GM12878 (cell line): ENCODE measurements at regions not wholly inside any gene's neighbourhood (a gene's known extent, or its start where the extent isn't known, plus 50 kb on each side); places are given as distances from the start of the nearest gene placed in this dataset.

Experiments used
- ATAC-seq: fragments of 200-7000 bp; cut with Tn5 transposase; 3 replicates; pipeline ENCODE4 v1.9.1; 2020; ENCODE audit warnings: mild to moderate bottlenecking, moderate library complexity
- BruUV-seq: library from RNA; stranded (reverse); fragments of 400-500 nt; replicated peaks from 2 replicates; lab custom pipeline; 2021; lab: Mats Ljungman, UMichigan
- CTCF ChIA-PET: fragments of 300-600 bp; sonication (Branson Sonifier 250); formaldehyde crosslinking; extraction: SDS; loops from one replicate; lab custom pipeline; 2021; ENCODE audit warnings: inconsistent platforms; lab: Yijun Ruan, JAX
- POLR2A ChIA-PET: fragments of 350-600 bp; formaldehyde crosslinking; extraction: SDS; loops from one replicate; lab custom pipeline; 2021; ENCODE audit warnings: inconsistent platforms; lab: Charles Lee
- RAD21 ChIA-PET: fragments of 300-600 bp; sonication (Branson Sonifier 250); formaldehyde crosslinking; loops from one replicate; lab custom pipeline; 2023; ENCODE audit warnings: antibody characterized with exemption; ENCODE audit not compliant: unreplicated experiment; lab: Charles Lee
- SMC1A ChIA-PET: fragments of 300-600 bp; sonication (Branson Sonifier 250); formaldehyde crosslinking; loops from one replicate; lab custom pipeline; 2023; ENCODE audit not compliant: unreplicated experiment, uncharacterized antibody; lab: Charles Lee
- DNase-seq: peaks from one replicate; pipeline ENCODE4 v3.0.0-alpha.2; 2011; ENCODE audit warnings: low read depth, low spot score
- FAIRE-seq: peaks from 3 replicates; lab custom pipeline; 2011; peaks lifted over from hg19 to GRCh38; lab: Jason Lieb, UNC
- H2AFZ ChIP-seq: 2 replicates; pipeline ENCODE4 v1.6.0; 2011; ENCODE audit warnings: low read depth, low read length, control low read depth; ENCODE audit not compliant: control insufficient read depth
- H3K27ac ChIP-seq: 2 replicates; pipeline ENCODE4 v1.5.1; 2011; ENCODE audit warnings: control low read depth; ENCODE audit not compliant: control insufficient read depth, insufficient read depth
- H3K27me3 ChIP-seq, 2 experiments: replicated peaks in 1 of 2; 2 replicates each; pipeline versions ENCODE4 v1.6.0 to v1.6.1; 2011; ENCODE audit warnings: low read length in 1 of 2; ENCODE audit not compliant: control insufficient read depth in 2 of 2, insufficient read depth in 2 of 2
- H3K36me3 ChIP-seq, 2 experiments: 2 replicates each; pipeline ENCODE4 v1.5.1; 2011; ENCODE audit warnings: low read length in 1 of 2; ENCODE audit not compliant: control insufficient read depth in 2 of 2, insufficient read depth in 2 of 2
- H3K4me1 ChIP-seq: 2 replicates; pipeline ENCODE4 v1.6.1; 2011; ENCODE audit warnings: mild to moderate bottlenecking, low read length, moderate library complexity, mixed read lengths; ENCODE audit not compliant: control insufficient read depth, insufficient read depth
- H3K4me2 ChIP-seq: 2 replicates; pipeline ENCODE4 v1.6.0; 2011; ENCODE audit warnings: control low read depth; ENCODE audit not compliant: control insufficient read depth, insufficient read depth
- H3K4me3 ChIP-seq: fragments of 200-600 bp; sonication (generic); 2 replicates; pipeline ENCODE4 v1.5.1; 2016
- H3K79me2 ChIP-seq: 2 replicates; pipeline ENCODE4 v1.6.0; 2011; ENCODE audit warnings: low read length; ENCODE audit not compliant: control insufficient read depth, insufficient read depth
- H3K9ac ChIP-seq: 2 replicates; pipeline ENCODE4 v1.8.0; 2011; ENCODE audit warnings: low read length, control low read depth, mixed read lengths; ENCODE audit not compliant: control insufficient read depth, insufficient read depth
- H3K9me3 ChIP-seq: replicated peaks from 3 replicates; pipeline ENCODE4 v1.5.1; 2011; ENCODE audit warnings: mild to moderate bottlenecking, low read length; ENCODE audit not compliant: control insufficient read depth, insufficient read depth
- H4K20me1 ChIP-seq: 2 replicates; pipeline ENCODE4 v1.6.0; 2011; ENCODE audit not compliant: control insufficient read depth, insufficient read depth
- MEF2A ChIP-seq: IDR thresholded peaks from 2 replicates; pipeline ENCODE4 v1.6.1; 2011; ENCODE audit warnings: low read depth, mild to moderate bottlenecking, low read length, moderate library complexity; ENCODE audit not compliant: insufficient read depth
- TARDBP ChIP-seq: IDR thresholded peaks from 2 replicates; pipeline ENCODE4 v1.6.1; 2016; ENCODE audit warnings: borderline replicate concordance
- TCF3 ChIP-seq: IDR thresholded peaks from 2 replicates; pipeline ENCODE4 v1.6.1; 2012; ENCODE audit warnings: low read depth, mild to moderate bottlenecking, low read length, borderline replicate concordance; ENCODE audit not compliant: insufficient read depth
- ZZZ3 ChIP-seq: IDR thresholded peaks from 2 replicates; pipeline ENCODE4 v1.6.1; 2011; ENCODE audit warnings: low read depth; ENCODE audit not compliant: control insufficient read depth, insufficient read length
- WGBS: methylation state at CpG from one replicate; pipeline ENCODE4 v1.1.6; 2016; ENCODE audit warnings: low lambda C conversion rate; ENCODE audit not compliant: insufficient replicate concordance, insufficient coverage; ENCODE audit errors: missing lambda C conversion rate; 5-methylcytosine and 5-hydroxymethylcytosine counted together
- in situ Hi-C: fragments of 300-500 bp; cut with MboI; formaldehyde crosslinking; loops from 9 replicates; pipeline ENCODE4 v1.14.3; 2018; ENCODE audit warnings: mixed read lengths
- intact Hi-C: fragments of 100-400 bp; cut with micrococcal nuclease; formaldehyde crosslinking; loops from one replicate; pipeline ENCODE4 v1.14.2; 2022; ENCODE audit not compliant: unreplicated experiment
- TF ChIP-seq, protein P1 (sequence below): fragments of 450-650 bp; IDR thresholded peaks from 2 replicates; pipeline ENCODE4 v1.6.1; 2017; ENCODE audit warnings: low read depth, mild to moderate bottlenecking, moderate library complexity

DNA sequence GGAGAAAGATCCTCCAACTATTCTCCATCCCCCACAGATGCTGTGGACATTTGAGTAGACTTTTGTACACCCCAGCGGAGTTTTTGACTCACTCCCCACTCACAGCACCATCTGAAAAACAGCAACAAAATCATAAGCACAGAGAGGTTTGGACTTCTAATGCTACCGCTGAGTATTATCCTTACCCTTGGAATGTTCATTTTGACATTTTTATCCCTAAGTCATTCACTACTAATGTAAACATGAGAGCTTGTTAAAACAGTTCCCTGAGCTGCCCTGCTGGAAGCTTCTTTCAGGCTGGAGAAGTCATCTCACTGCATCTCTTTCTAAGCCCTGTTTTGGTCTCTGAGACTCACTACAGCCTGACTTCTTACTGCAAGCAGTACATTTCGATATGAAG, 1045.9 kb downstream of the MCTP2 start (continued):
- TF ChIP-seq, protein P1, sequence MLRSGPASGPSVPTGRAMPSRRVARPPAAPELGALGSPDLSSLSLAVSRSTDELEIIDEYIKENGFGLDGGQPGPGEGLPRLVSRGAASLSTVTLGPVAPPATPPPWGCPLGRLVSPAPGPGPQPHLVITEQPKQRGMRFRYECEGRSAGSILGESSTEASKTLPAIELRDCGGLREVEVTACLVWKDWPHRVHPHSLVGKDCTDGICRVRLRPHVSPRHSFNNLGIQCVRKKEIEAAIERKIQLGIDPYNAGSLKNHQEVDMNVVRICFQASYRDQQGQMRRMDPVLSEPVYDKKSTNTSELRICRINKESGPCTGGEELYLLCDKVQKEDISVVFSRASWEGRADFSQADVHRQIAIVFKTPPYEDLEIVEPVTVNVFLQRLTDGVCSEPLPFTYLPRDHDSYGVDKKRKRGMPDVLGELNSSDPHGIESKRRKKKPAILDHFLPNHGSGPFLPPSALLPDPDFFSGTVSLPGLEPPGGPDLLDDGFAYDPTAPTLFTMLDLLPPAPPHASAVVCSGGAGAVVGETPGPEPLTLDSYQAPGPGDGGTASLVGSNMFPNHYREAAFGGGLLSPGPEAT, result no peak
- TF ChIP-seq TARDBP (no peak), ZZZ3 (no peak)

DNA sequence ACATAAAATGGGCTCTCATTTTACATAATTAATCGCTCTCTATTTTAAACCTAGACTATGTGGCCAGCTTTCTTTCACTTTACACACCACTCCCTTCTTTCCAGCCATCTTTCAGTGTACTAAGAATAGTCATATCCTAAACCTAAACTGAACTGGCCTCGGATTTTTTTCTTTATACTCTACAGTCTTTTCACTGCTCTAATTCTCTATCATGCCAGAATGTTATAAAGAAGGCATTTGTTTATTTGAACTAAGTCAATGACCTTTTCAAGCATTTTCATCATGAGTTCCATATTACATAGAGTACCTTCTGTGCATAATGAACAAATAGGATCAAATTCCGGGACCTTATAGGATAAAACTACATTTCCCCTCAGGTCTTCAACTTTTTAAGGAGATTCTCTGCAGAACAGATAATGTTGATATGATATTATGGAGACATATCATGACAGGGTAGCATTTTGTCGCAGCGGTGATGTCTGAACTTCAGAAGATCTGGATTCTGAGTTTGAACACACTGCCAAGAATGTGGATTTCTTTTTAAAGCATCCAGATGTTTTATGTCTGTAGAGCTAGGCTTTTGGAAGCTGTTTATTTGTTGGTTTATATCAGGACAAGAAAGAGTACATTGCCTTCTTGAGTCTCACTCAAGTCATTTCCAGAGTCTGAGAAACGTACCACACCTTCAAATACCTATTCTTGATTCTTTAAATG, 1047.3 kb downstream of the MCTP2 start:
- in situ Hi-C loops (no loop called here), intact Hi-C loops (no loop called here)
- CTCF ChIA-PET, result interaction anchor here (1.3 to 10.1 kb wide), 5 partner anchors 9 to 19 kb away, joined by 4 to 72 read pairs (median 7); no protein-coding TSS in a partner anchor
- no peak for ATAC-seq
- no TSS peak for BruUV-seq
- Histone ChIP-seq H2AFZ (no peak overlapping the region), H3K4me3 (no peak overlapping the region), H3K4me2 (no peak overlapping the region), H3K4me1 (no peaks in the 10 kb centered on the region), H3K27me3 (no peaks in the 10 kb centered on the region), H3K79me2 (no peaks in the 10 kb centered on the region), H3K9ac (no peak overlapping the region), H3K9me3 (no peaks in the 10 kb centered on the region), H4K20me1 (no peaks in the 10 kb centered on the region), H3K27ac (no peak overlapping the region), H3K36me3 (no peaks in the 10 kb centered on the region)
- DNase-seq, result no peak
- POLR2A ChIA-PET, result interaction anchor here (1.7 kb wide), 1 partner anchor 12 kb away, joined by 6 read pairs; no protein-coding TSS in a partner anchor
- SMC1A ChIA-PET, result interaction anchor here (0.6 to 22.3 kb wide), 7 partner anchors 10 to 712 kb away, joined by 3 to 310 read pairs (median 5); no protein-coding TSS in a partner anchor
- 38% methylated on average over 6 of the region's 6 CpGs for WGBS
- RAD21 ChIA-PET, result no interaction called here
- TF ChIP-seq TCF3 (no peak), MEF2A (no peak)
- no peak for FAIRE-seq
